ENCODE measurements at regions not wholly inside any gene's neighbourhood (a gene's known extent, or its start where the extent isn't known, plus 50 kb on each side); places are given as distances from the start of the nearest gene placed in this dataset.

DNA sequence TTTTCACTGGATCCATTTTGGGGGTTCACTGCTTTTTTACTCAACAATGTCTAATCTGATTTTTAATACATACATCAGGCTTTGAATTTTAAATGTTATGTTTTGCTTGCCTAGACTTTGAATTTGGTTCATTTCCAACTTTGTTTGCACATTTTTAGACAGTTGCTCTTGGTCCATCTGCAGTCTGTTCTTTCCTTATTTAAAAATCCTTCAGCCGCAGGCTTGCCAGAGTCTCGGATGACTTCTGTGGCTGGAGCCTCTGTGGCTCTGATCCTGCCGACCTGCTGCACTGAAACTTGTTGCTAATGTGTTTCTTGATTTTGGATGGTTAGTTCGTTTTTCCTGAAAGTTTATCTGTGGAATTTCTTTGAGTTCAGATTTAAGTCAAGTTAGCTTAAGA, 172.0 kb upstream of the ALKAL2 start:
- WGBS, 2 experiments (ENCODE audit: extremely low coverage in 1 of 2, insufficient coverage in 1 of 2, insufficient read length in 1 of 2, insufficient replicate concordance in 2 of 2, low coverage in 1 of 2, low lambda C conversion rate in 2 of 2, missing lambda C conversion rate in 1 of 2): 89% methylated on average over 4 of the region's 4 CpGs; no CpG with 5 or more reads in 1 of the 2 experiments
- FAIRE-seq (no peak), DNase-seq (ENCODE audit: low read depth in 1 of 2, low spot score in 2 of 2) (no peak)
- no peaks in the 10 kb centered on the region; a peak in 1 of 7 replicates for H3K27me3 ChIP-seq (replicated peaks in 1 of 4; ENCODE audit: control insufficient read depth in 3 of 4, extremely low read depth in 1 of 4, insufficient read depth in 3 of 4, low read length in 3 of 4)
- no peak overlapping the region for H3K4ac ChIP-seq (replicated peaks; ENCODE audit: insufficient read length, low read depth, low read length)
- H2BK120ac ChIP-seq (replicated peaks; ENCODE audit: low read depth, low read length): no peak overlapping the region
- H2BK12ac ChIP-seq (ENCODE audit: low read depth, low read length): no peak overlapping the region
- H3K27ac ChIP-seq (ENCODE audit: low read depth, low read length): no peak overlapping the region
- POLR2A ChIA-PET (ENCODE audit: partially characterized antibody): no interaction called here
- peaks cover 0 to 3% (median 0%) of the 10 kb centered on the region in 4 experiments; a peak in 2 of 7 replicates for H3K4me1 ChIP-seq (replicated peaks in 1 of 4; ENCODE audit: control insufficient read depth in 3 of 4, insufficient read depth in 4 of 4, low read length in 3 of 4)
- H3K18ac ChIP-seq (ENCODE audit: extremely low read depth, low read length): no peak overlapping the region
- no peak overlapping the region for H2AK5ac ChIP-seq (ENCODE audit: low read depth, low read length)
- H3K56ac ChIP-seq (replicated peaks; ENCODE audit: insufficient read length, low read depth, low read length): no peak overlapping the region
- H4K8ac ChIP-seq (ENCODE audit: extremely low read depth, insufficient read depth, low read length): no peak overlapping the region
- H3K4me2 ChIP-seq (ENCODE audit: insufficient read depth in 1 of 2, low read depth in 2 of 2, low read length in 2 of 2): no peak overlapping the region
- no peaks in the 10 kb centered on the region for H3K36me3 ChIP-seq (ENCODE audit: control insufficient read depth in 2 of 4, insufficient read depth in 4 of 4, low read length in 3 of 4)
- H3K23ac ChIP-seq (ENCODE audit: insufficient read length): no peak overlapping the region
- no peak overlapping the region for H3K9ac ChIP-seq (replicated peaks in 1 of 4; ENCODE audit: extremely low read depth in 1 of 4, low read depth in 3 of 4, low read length in 3 of 4)
- H4K20me1 ChIP-seq (replicated peaks in 1 of 2; ENCODE audit: control insufficient read depth in 1 of 2, insufficient read depth in 2 of 2, low read length in 2 of 2): no peaks in the 10 kb centered on the region
- H2BK20ac ChIP-seq (ENCODE audit: low read length): no peak overlapping the region
- no peak overlapping the region for H3K14ac ChIP-seq (ENCODE audit: insufficient read length)
- H2AFZ ChIP-seq (ENCODE audit: low read length): no peak overlapping the region
- H4K91ac ChIP-seq (replicated peaks; ENCODE audit: insufficient read length, low read length): no peak overlapping the region
- no peak overlapping the region for H3K4me3 ChIP-seq (ENCODE audit: extremely low read depth in 1 of 4, insufficient read depth in 2 of 4, low read depth in 3 of 4, low read length in 4 of 4)
- H2BK5ac ChIP-seq (ENCODE audit: low read depth, low read length): no peak overlapping the region
- no peaks in the 10 kb centered on the region for H3K23me2 ChIP-seq (ENCODE audit: low read depth, low read length)
- no peak overlapping the region for H4K5ac ChIP-seq (ENCODE audit: insufficient read length, low read depth, low read length)
- no peaks in the 10 kb centered on the region for H3K9me3 ChIP-seq (ENCODE audit: insufficient read depth in 2 of 2, low read depth in 1 of 2, low read length in 1 of 2)
- no peaks in the 10 kb centered on the region for H3K79me1 ChIP-seq (ENCODE audit: low read depth, low read length)
- H2BK15ac ChIP-seq (ENCODE audit: low read length): no peak overlapping the region
- TF ChIP-seq SIRT6 (IDR thresholded peaks at IDR 0.05; ENCODE audit: low read length) (no peak), MAFK (IDR thresholded peaks at IDR 0.05; ENCODE audit: low read depth, low read length) (no peak), KDM4A (IDR thresholded peaks at IDR 0.05; ENCODE audit: low read depth, low read length, severe bottlenecking) (no peak), RNF2 (IDR thresholded peaks at IDR 0.05; ENCODE audit: borderline replicate concordance, low read depth, low read length, missing control alignments, poor library complexity, severe bottlenecking) (no peak), KDM1A (IDR thresholded peaks at IDR 0.05; ENCODE audit: borderline replicate concordance, low read length) (no peak), SRF (IDR thresholded peaks at IDR 0.05; ENCODE audit: low read depth, low read length) (no peak), BRCA1 (IDR thresholded peaks at IDR 0.05; ENCODE audit: low read depth, low read length) (no peak)
- CTCF ChIA-PET (ENCODE audit: partially characterized antibody): no interaction called here
- no peaks in the 10 kb centered on the region for H3K79me2 ChIP-seq (ENCODE audit: control insufficient read depth in 1 of 2, insufficient read depth in 2 of 2, low read length in 2 of 2)
